PC-9 (cell line): ENCODE measurements at regions not wholly inside any gene's neighbourhood (a gene's known extent, or its start where the extent isn't known, plus 50 kb on each side); places are given as distances from the start of the nearest gene placed in this dataset.

ENCODE experiments used
- CTCF ChIP-seq: fragments of 200-600 bp; sonication (generic); conservative IDR thresholded peaks from 2 replicates; pipeline ENCODE4 v1.6.1; 2017; ENCODE audit warnings: mixed run types, antibody characterized with exemption, mild to moderate bottlenecking, moderate library complexity
- EZH2 ChIP-seq: fragments of 200-600 bp; sonication (generic); IDR thresholded peaks from 2 replicates; pipeline ENCODE4 v1.8.0; 2017; ENCODE audit warnings: antibody characterized with exemption, low read depth

- TF ChIP-seq CTCF (no peak), EZH2 (no peak)
These were observed 86.5 kb downstream of the CDCA7 start for GRCh38 chr2:173441222-173441621.
